GM18508 (cell line): ENCODE measurements at regions not wholly inside any gene's neighbourhood (a gene's known extent, or its start where the extent isn't known, plus 50 kb on each side); places are given as distances from the start of the nearest gene placed in this dataset.
A peak's percentile ranks its signal among the peaks of the same experiment; 100 is the strongest.
"Not testable (repeated sequence)": the region's sequence is repeated elsewhere in the genome, so short reads cannot be mapped to it uniquely, and the experiment has no call there.

Experiments
- ATAC-seq: cut with Tn5 transposase; IDR thresholded peaks from one replicate; pipeline ENCODE4 v1.9.1; 2021; ENCODE audit warnings: moderate number of reproducible peaks; ENCODE audit not compliant: insufficient read depth, unreplicated experiment

DNA sequence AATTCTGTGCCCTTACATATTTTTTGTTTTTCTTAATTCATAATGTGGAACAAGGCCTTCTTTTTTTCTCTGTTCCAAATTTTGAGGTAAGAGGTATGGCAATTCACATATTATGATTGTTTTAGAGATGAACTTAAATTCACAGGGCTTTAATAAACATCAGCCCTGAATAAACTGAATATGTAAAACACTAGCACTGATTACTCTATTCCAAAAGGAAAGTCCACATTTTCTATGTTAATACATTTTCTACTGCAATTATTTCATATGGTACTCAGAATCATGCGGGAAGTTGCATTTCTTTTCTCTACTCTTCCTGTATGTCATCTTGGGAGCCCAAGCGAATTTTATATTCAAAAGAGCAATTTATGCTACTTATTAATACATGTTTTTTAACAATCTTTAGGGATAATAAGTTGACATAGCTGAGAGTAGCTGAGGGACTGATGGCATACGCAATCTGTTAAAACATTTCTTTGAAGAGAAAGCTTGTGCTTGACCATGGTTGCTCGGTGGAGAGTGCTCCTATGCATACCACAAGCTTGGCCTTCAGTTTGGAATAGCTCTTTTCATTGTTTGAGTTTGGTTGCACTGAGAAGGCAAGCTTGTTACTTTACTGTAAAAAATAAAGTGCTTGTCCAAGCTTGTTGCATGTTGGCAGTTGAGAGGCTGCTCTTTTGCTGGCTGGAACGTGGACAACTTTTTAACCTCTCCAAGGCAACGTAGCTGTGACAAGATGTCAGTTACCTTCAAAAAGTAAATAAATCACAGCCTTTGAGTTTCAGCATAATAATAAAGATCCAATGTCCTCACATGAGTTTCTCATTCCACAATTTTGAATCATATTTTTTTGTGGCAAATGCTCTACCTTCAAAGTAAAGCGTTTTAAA, 196.3 kb upstream of the SPRY1 start:
- no peak for ATAC-seq

DNA sequence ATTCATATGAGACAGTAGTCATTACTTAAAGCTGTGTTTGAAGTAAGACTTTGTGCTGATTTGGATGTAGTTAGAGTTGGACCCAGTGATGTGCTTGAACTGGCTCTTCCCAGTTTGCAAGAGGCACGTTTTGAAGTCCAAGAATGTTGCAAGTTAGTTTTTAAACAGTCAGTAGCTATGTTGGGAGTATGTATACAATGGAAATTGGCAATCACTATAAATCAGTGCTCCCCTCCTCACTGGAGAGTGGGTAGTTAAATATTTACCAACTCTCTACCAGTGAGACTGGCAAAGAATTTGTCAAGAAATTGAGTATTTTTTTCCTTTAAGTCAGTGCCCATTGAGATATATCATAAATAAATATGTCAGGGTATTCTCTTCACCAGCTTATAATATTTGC, 191.9 kb upstream of the SPRY1 start:
- no peak for ATAC-seq

- ATAC-seq = no peak
These were observed 190.6 kb upstream of the SPRY1 start for GRCh38 chr4:123206016-123206415.

GRCh38 chr4:123209436-123209835, 187.2 kb upstream of the SPRY1 start:
- ATAC-seq = no peak

DNA sequence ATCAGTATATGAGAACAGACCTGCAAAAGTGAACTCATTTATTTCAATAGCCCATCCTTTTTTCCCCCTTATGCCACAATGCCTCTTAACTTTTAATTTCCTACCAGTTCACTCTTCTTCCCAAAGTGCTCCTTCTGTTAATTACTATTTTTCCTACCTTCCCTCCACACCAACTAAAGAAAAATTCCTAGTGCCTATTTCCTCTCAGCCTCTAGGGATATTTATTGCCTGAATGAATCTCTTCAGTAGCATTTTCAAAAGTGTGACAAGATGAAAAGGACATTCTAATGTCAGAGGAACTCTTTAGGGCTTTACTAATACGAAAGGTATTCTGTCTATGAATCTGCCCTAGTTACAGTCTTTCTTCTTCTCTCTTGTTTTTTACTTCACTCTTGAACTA, 181.1 kb upstream of the SPRY1 start:
- ATAC-seq = no peak

DNA sequence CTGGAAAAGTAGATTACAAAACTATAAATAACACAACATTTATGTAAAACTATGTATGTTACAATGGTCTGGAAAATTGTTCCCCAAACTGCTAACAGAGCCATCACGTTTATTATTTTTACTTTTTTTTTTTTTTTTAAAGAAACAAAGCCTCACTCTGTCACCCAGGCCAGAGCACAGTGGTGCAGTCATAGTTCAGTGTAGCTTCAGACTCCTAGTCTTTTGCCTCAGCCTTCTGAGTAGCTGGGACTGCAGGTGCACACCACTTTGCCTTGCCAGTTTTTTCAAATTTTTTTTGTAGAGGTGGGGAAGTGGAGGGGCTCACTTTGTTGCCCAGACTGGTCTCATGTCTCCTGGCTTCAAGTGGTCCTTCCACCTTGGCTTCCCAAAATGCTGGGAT, 180.1 kb upstream of the SPRY1 start:
- no peak for ATAC-seq

GRCh38 chr4:123216946-123217345, 179.6 kb upstream of the SPRY1 start:
- ATAC-seq = no peak

DNA sequence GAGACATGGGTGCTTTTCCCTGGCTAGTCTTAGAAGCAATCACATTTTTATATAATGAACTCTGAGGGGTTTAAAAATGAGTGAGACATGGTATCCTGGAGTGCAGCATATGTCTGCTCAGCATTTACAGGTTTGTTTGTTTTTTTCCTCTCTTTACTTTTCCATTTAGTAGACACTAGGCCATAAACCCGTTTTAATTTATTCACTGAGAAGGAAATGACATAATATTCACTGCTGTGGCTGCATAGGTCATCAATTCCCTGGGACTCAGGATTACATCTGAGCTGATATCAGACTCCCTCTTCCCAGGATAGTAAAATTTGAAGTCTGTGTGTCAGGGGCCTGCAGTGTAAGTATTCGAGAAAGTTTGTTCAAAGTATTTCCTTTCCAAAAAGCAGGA, 178.9 kb upstream of the SPRY1 start:
- ATAC-seq = no peak

- no peak for ATAC-seq
These were observed 177.6 kb upstream of the SPRY1 start for GRCh38 chr4:123218981-123219380.

- ATAC-seq = no peak
These were observed 167.3 kb upstream of the SPRY1 start for GRCh38 chr4:123229286-123229685.

DNA sequence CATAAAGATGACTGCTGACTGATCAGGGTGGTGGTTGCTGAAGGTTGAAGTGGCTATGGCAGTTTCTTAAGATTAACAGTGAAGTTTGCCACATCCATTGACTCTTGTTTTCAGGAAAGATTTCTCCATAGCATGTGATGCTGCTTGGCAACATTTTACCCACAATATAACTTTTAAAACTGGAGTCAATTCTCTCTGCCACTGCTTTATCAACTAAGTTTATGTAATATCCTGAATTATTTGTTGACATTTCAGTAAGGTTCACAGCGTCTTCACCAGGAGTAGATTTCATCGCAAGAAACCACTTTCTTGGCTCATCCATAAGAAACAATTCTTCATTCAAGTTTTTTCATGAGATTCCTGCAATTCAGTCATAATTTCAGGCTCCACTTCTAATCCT, 166.5 kb upstream of the SPRY1 start:
- no peak for ATAC-seq

DNA sequence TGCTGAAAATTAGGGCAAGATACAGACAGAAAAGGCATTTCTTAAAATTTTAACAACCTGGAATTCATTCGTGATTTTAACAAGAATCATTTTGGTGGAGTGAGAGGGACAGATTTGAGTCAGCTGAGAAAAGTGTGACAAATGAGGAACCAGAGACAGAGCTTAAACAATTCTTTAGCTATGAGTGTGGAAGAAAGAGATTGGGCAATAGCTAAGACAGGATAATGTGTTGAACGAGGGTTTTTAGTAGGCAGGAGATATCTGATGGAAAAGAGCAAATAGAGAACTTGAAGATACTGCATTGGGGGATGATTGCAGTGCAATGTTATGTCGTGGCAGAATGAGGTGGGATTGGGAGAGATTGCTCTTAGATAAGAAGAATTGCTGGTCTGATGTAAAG, 164.2 kb upstream of the SPRY1 start:
- ATAC-seq = no peak

- ATAC-seq = no peak
These were observed 163.3 kb upstream of the SPRY1 start for GRCh38 chr4:123233136-123233768.

- no peak for ATAC-seq
These were observed 161.6 kb upstream of the SPRY1 start for GRCh38 chr4:123234955-123235354.

DNA sequence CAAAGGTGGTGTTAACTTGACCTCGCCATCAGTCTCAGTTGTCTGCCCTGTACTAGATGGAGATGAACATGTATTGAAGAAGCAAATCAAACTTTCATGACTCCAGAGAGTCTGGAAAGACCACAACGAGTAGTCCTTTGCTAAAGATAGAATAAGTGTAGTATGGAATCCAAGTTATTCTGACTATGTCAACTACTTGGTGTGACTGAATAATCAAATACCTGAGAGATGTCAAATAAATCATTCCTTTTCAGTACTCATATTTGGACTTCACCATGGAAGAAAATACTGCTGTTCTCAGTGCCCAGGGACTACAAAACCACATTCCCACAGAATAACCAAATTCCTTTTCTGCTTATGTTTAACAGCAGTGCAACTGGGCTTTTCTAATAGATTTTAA, 161.2 kb upstream of the SPRY1 start:
- ATAC-seq = no peak

GRCh38 chr4:123236606-123237005, 160.0 kb upstream of the SPRY1 start:
- ATAC-seq = no peak

DNA sequence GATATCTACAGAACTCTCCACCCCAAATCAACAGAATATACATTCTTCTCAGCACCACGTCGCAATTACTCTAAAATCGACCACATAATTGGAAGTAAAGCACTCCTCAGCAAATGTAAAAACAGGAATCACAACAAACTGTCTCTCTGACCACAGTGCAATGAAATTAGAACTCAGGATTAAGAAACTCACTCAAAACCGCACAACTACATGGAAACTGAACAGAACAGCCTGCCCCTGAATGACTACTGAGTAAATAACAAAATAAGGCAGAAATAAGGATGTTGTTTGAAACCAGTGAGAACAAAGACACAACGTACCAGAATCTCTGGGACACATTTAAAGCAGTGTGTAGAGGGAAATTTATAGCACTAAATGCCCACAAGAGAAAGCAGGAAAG, 156.3 kb upstream of the SPRY1 start:
- not testable (repeated sequence) for ATAC-seq

- ATAC-seq = not testable (repeated sequence)
These were observed 153.4 kb upstream of the SPRY1 start for GRCh38 chr4:123243220-123243619.

DNA sequence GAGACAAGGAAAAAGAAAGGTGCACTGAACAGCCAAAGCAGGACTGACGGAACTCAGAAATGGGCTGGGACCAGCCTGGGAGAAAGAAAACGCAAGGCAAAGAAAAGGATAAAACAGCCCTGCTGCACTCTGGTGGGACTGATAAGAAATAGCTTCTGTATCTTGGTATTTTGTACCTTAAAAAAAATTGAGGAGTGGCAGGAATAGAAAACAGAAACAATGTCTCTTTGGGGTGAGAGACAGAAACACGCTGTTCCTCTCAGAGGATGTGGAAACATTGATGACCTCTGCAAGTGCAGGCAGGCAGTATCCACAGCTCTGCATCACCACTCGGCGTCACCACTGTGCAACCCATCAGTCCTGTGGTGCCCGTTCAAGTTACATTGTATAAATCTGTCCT, 152.5 kb upstream of the SPRY1 start:
- peak; percentile 76 for ATAC-seq

DNA sequence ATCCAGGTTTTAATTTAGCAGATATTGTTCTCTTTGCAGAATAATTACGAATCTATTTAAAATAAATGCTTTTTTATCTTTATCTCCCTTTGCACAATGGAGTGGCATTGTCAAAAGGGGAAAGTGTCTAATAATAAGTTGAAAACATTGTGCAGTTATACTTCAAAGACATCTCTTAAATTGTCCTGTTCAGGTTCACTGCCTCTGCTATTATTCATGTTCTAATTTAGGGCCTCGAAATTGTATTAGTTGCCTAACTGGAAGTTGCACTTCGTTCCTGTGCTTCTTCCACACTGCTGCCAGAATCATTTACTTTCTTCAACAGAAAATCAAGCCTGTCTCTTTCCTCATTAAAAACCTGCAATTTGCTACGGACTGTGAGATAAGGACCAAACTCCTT, 150.5 kb upstream of the SPRY1 start:
- no peak for ATAC-seq

- ATAC-seq = no peak
These were observed 148.4 kb upstream of the SPRY1 start for GRCh38 chr4:123248085-123248659.

DNA sequence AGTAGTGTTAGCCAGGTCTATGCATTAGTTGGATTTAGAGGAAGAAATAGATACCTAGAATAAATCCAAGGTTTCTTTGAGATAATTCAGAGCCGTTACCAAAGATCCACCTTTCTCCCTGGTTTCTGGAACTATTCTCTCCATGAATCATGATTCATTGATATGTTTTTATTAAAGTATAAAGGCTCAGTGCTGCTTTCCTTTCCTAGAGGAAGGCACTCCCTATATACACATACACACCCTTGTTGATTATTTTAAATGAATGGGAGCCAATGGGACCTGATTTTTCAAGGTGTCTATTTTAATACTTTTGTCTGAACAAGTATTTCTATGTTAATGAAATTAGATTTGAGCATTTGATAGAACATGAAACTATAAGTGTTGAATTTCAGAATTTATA, 146.8 kb upstream of the SPRY1 start:
- ATAC-seq = no peak
